Mesendoderm (in vitro differentiated cells): ENCODE measurements at regions not wholly inside any gene's neighbourhood (a gene's known extent, or its start where the extent isn't known, plus 50 kb on each side); places are given as distances from the start of the nearest gene placed in this dataset.
A peak's percentile ranks its signal among the peaks of the same experiment; 100 is the strongest.

Experiments used
- DNase-seq: peaks from one replicate; pipeline ENCODE4 v3.0.0; 2013
- H2AK5ac ChIP-seq: 2 replicates; pipeline ENCODE4 v1.6.1; 2013; ENCODE audit warnings: low read length, inconsistent platforms
- H2BK120ac ChIP-seq: 2 replicates; pipeline ENCODE4 v1.6.1; 2013; ENCODE audit warnings: low read depth, mild to moderate bottlenecking, low read length, moderate library complexity, mixed read lengths
- H2BK15ac ChIP-seq: replicated peaks from 2 replicates; pipeline ENCODE4 v1.6.1; 2013; ENCODE audit warnings: low read depth, mild to moderate bottlenecking, moderate library complexity
- H2BK5ac ChIP-seq: 2 replicates; pipeline ENCODE4 v1.6.1; 2013; ENCODE audit warnings: low read length, inconsistent platforms
- H3K18ac ChIP-seq: 2 replicates; pipeline ENCODE4 v1.6.1; 2013; ENCODE audit warnings: mild to moderate bottlenecking, low read length, mixed read lengths
- H3K23ac ChIP-seq: one replicate; pipeline ENCODE4 v1.6.1; 2013; ENCODE audit warnings: low read length
- H3K27ac ChIP-seq: 2 replicates; pipeline ENCODE4 v1.5.1; 2013; ENCODE audit warnings: low read depth, mild to moderate bottlenecking, inconsistent platforms, low read length, moderate library complexity
- H3K27me3 ChIP-seq: 2 replicates; pipeline ENCODE4 v1.6.1; 2013; ENCODE audit warnings: low read length, control low read depth, mild to moderate bottlenecking, inconsistent platforms; ENCODE audit not compliant: insufficient read depth, poor library complexity
- H3K36me3 ChIP-seq: 2 replicates; pipeline ENCODE4 v1.6.1; 2013; ENCODE audit warnings: low read length, inconsistent platforms; ENCODE audit not compliant: control insufficient read depth, insufficient read depth
- H3K4ac ChIP-seq: one replicate; pipeline ENCODE4 v1.6.1; 2013; ENCODE audit warnings: low read depth, mild to moderate bottlenecking, low read length, moderate library complexity
- H3K4me1 ChIP-seq: 2 replicates; pipeline ENCODE4 v1.6.1; 2013; ENCODE audit warnings: low read depth, low read length, inconsistent platforms; ENCODE audit not compliant: control insufficient read depth
- H3K4me2 ChIP-seq: 2 replicates; pipeline ENCODE4 v1.6.1; 2013; ENCODE audit warnings: low read length
- H3K4me3 ChIP-seq: 2 replicates; pipeline ENCODE4 v1.5.1; 2013; ENCODE audit warnings: mild to moderate bottlenecking, low read length
- H3K56ac ChIP-seq: one replicate; pipeline ENCODE4 v1.6.1; 2013; ENCODE audit warnings: low read length
- H3K79me1 ChIP-seq: 2 replicates; pipeline ENCODE4 v1.6.1; 2013; ENCODE audit warnings: low read length, inconsistent platforms
- H3K79me2 ChIP-seq: 2 replicates; pipeline ENCODE4 v1.6.1; 2013; ENCODE audit warnings: mild to moderate bottlenecking, low read length; ENCODE audit not compliant: control insufficient read depth, insufficient read depth
- H3K9ac ChIP-seq: 2 replicates; pipeline ENCODE4 v1.6.1; 2013; ENCODE audit warnings: low read length, inconsistent platforms
- H4K5ac ChIP-seq: one replicate; pipeline ENCODE4 v1.6.1; 2013; ENCODE audit warnings: low read length
- H4K8ac ChIP-seq: one replicate; pipeline ENCODE4 v1.6.1; 2013; ENCODE audit warnings: low read depth, mild to moderate bottlenecking, control low read depth, low read length, moderate library complexity
- WGBS: extraction: QIAGEN DNeasy Blood & Tissue Kit; methylation state at CpG from one replicate; pipeline ENCODE4 v1.1.7; 2013; ENCODE audit warnings: low lambda C conversion rate, missing lambda C conversion rate; ENCODE audit not compliant: insufficient coverage; ENCODE audit errors: extremely low coverage; 5-methylcytosine and 5-hydroxymethylcytosine counted together

- no peak overlapping the region for H3K27ac ChIP-seq
- H3K36me3 ChIP-seq: no peaks in the 10 kb centered on the region
- no peak overlapping the region for H4K8ac ChIP-seq
- H3K79me2 ChIP-seq: no peaks in the 10 kb centered on the region
- H3K27me3 ChIP-seq: no peaks in the 10 kb centered on the region
- peaks cover 4% of the 10 kb centered on the region for H3K4me1 ChIP-seq
- H3K4me2 ChIP-seq: no peak overlapping the region
- no peak overlapping the region for H2BK5ac ChIP-seq
- H4K5ac ChIP-seq: no peak overlapping the region
- no peak overlapping the region for H3K9ac ChIP-seq
- H3K23ac ChIP-seq: no peak overlapping the region
- H2BK120ac ChIP-seq: no peak overlapping the region
- DNase-seq: peak; percentile 44
- H3K4ac ChIP-seq: no peak overlapping the region
- no peak overlapping the region for H2BK15ac ChIP-seq
- WGBS: no CpG with 5 or more reads among the region's 4 CpGs
- no peak overlapping the region for H3K56ac ChIP-seq
- no peak overlapping the region for H3K4me3 ChIP-seq
- no peaks in the 10 kb centered on the region for H3K79me1 ChIP-seq
- H3K18ac ChIP-seq: no peak overlapping the region
- H2AK5ac ChIP-seq: no peak overlapping the region
Measured at GRCh38 chr11:133745791-133746190, 99.5 kb downstream of the SPATA19 start.

GRCh38 chr11:133742353-133742752, 103.0 kb downstream of the SPATA19 start:
- Histone ChIP-seq H3K27ac (no peak overlapping the region), H3K79me1 (no peaks in the 10 kb centered on the region), H3K18ac (no peak overlapping the region), H3K27me3 (no peaks in the 10 kb centered on the region), H2BK120ac (no peak overlapping the region), H2BK15ac (no peak overlapping the region), H3K36me3 (no peaks in the 10 kb centered on the region), H3K4ac (no peak overlapping the region), H2BK5ac (no peak overlapping the region), H3K4me3 (no peak overlapping the region), H3K9ac (no peak overlapping the region), H3K56ac (no peak overlapping the region), H2AK5ac (no peak overlapping the region), H3K23ac (no peak overlapping the region), H3K79me2 (no peaks in the 10 kb centered on the region), H4K5ac (no peak overlapping the region), H4K8ac (no peak overlapping the region), H3K4me1 (peaks cover 4% of the 10 kb centered on the region), H3K4me2 (no peak overlapping the region)
- DNase-seq: no peak
- no CpG with 5 or more reads among the region's 3 CpGs for WGBS

- Histone ChIP-seq H4K8ac (no peak overlapping the region), H4K5ac (no peak overlapping the region), H2AK5ac (no peak overlapping the region), H2BK120ac (no peak overlapping the region), H3K27me3 (no peaks in the 10 kb centered on the region), H3K18ac (no peak overlapping the region), H3K4me3 (no peak overlapping the region), H2BK15ac (no peak overlapping the region), H3K79me1 (no peaks in the 10 kb centered on the region), H3K4me1 (no peaks in the 10 kb centered on the region), H3K9ac (no peak overlapping the region), H3K23ac (no peak overlapping the region), H3K4ac (no peak overlapping the region), H3K79me2 (no peaks in the 10 kb centered on the region), H3K36me3 (no peaks in the 10 kb centered on the region), H3K27ac (no peak overlapping the region), H2BK5ac (no peak overlapping the region), H3K4me2 (no peak overlapping the region), H3K56ac (no peak overlapping the region)
- no CpG with 5 or more reads among the region's 12 CpGs for WGBS
- DNase-seq: no peak
Measured at GRCh38 chr11:133740963-133741362, 104.3 kb downstream of the SPATA19 start.

- Histone ChIP-seq H2BK15ac (no peak overlapping the region), H4K8ac (no peak overlapping the region), H3K79me1 (no peaks in the 10 kb centered on the region), H2AK5ac (no peak overlapping the region), H3K56ac (no peak overlapping the region), H3K4ac (no peak overlapping the region), H4K5ac (no peak overlapping the region), H3K4me1 (no peaks in the 10 kb centered on the region), H3K27ac (no peak overlapping the region), H3K36me3 (no peaks in the 10 kb centered on the region), H3K9ac (no peak overlapping the region), H3K23ac (no peak overlapping the region), H3K4me3 (no peak overlapping the region), H3K79me2 (no peaks in the 10 kb centered on the region), H3K27me3 (no peaks in the 10 kb centered on the region), H2BK120ac (no peak overlapping the region), H3K4me2 (no peak overlapping the region), H2BK5ac (no peak overlapping the region), H3K18ac (no peak overlapping the region)
- no peak for DNase-seq
Measured at GRCh38 chr11:133739481-133739880, 105.8 kb downstream of the SPATA19 start.

- H4K8ac ChIP-seq: no peak overlapping the region
- no peaks in the 10 kb centered on the region for H3K79me2 ChIP-seq
- no peak overlapping the region for H3K4me2 ChIP-seq
- no peak overlapping the region for H2BK120ac ChIP-seq
- no peaks in the 10 kb centered on the region for H3K36me3 ChIP-seq
- no peaks in the 10 kb centered on the region for H3K79me1 ChIP-seq
- H3K4me1 ChIP-seq: no peaks in the 10 kb centered on the region
- no peak overlapping the region for H3K4ac ChIP-seq
- no peak overlapping the region for H4K5ac ChIP-seq
- H3K27ac ChIP-seq: no peak overlapping the region
- WGBS: no CpG with 5 or more reads among the region's 1 CpG
- H3K4me3 ChIP-seq: no peak overlapping the region
- no peak overlapping the region for H2AK5ac ChIP-seq
- no peak overlapping the region for H2BK5ac ChIP-seq
- no peak overlapping the region for H3K56ac ChIP-seq
- no peak overlapping the region for H3K9ac ChIP-seq
- no peak overlapping the region for H2BK15ac ChIP-seq
- H3K18ac ChIP-seq: no peak overlapping the region
- no peak overlapping the region for H3K23ac ChIP-seq
- no peak for DNase-seq
- no peaks in the 10 kb centered on the region for H3K27me3 ChIP-seq
Measured at GRCh38 chr11:133738624-133739023, 106.7 kb downstream of the SPATA19 start.

- Histone ChIP-seq H3K23ac (no peak overlapping the region), H2AK5ac (no peak overlapping the region), H3K4me2 (no peak overlapping the region), H3K36me3 (no peaks in the 10 kb centered on the region), H3K56ac (no peak overlapping the region), H3K27ac (no peak overlapping the region), H3K4me1 (no peaks in the 10 kb centered on the region), H2BK15ac (no peak overlapping the region), H3K79me1 (no peaks in the 10 kb centered on the region), H2BK5ac (no peak overlapping the region), H3K18ac (no peak overlapping the region), H3K9ac (no peak overlapping the region), H3K4me3 (no peak overlapping the region), H4K8ac (no peak overlapping the region), H2BK120ac (no peak overlapping the region), H4K5ac (no peak overlapping the region), H3K27me3 (no peaks in the 10 kb centered on the region), H3K4ac (no peak overlapping the region), H3K79me2 (no peaks in the 10 kb centered on the region)
- DNase-seq: no peak
- WGBS: no CpG with 5 or more reads among the region's 6 CpGs
Measured at GRCh38 chr11:133733631-133734030, 111.7 kb downstream of the SPATA19 start.
